ENCODE measurements at regions not wholly inside any gene's neighbourhood (a gene's known extent, or its start where the extent isn't known, plus 50 kb on each side); places are given as distances from the start of the nearest gene placed in this dataset.

GRCh38 chr20:6580486-6580885, 187.0 kb upstream of the BMP2 start:
- DNase-seq (ENCODE audit: low spot score), result no peak
- no peak for TF ChIP-seq CTCF (IDR thresholded peaks at IDR 0.05; ENCODE audit: extremely low read depth, missing control alignments)

- TF ChIP-seq CTCF (IDR thresholded peaks at IDR 0.05; ENCODE audit: extremely low read depth, missing control alignments), result no peak
- DNase-seq (ENCODE audit: low spot score), result no peak
These were observed 187.7 kb upstream of the BMP2 start for GRCh38 chr20:6579824-6580223.

- no peak for TF ChIP-seq CTCF (IDR thresholded peaks at IDR 0.05; ENCODE audit: extremely low read depth, missing control alignments)
These were observed 188.1 kb upstream of the BMP2 start for GRCh38 chr20:6579417-6579816.

GRCh38 chr20:6577451-6577850, 190.0 kb upstream of the BMP2 start:
- DNase-seq (ENCODE audit: low spot score), result no peak
- no peak for TF ChIP-seq CTCF (IDR thresholded peaks at IDR 0.05; ENCODE audit: extremely low read depth, missing control alignments)

More at GRCh38 chr20:6579417-6579816, 188.1 kb upstream of the BMP2 start:
- DNase-seq (ENCODE audit: low spot score), result no peak

GRCh38 chr20:6576726-6577125, 190.8 kb upstream of the BMP2 start:
- no peak for DNase-seq (ENCODE audit: low spot score)
- no peak for TF ChIP-seq CTCF (IDR thresholded peaks at IDR 0.05; ENCODE audit: extremely low read depth, missing control alignments)

- no peak for DNase-seq (ENCODE audit: low spot score)
These were observed 191.5 kb upstream of the BMP2 start for GRCh38 chr20:6575912-6576401.

GRCh38 chr20:6566821-6567220, 200.7 kb upstream of the BMP2 start:
- no peak for TF ChIP-seq CTCF (IDR thresholded peaks at IDR 0.05; ENCODE audit: extremely low read depth, missing control alignments)
- DNase-seq (ENCODE audit: low spot score), result no peak

More at GRCh38 chr20:6575912-6576401, 191.5 kb upstream of the BMP2 start:
- TF ChIP-seq CTCF (IDR thresholded peaks at IDR 0.05; ENCODE audit: extremely low read depth, missing control alignments), result no peak
